HEK293T (cell line): ENCODE measurements at regions not wholly inside any gene's neighbourhood (a gene's known extent, or its start where the extent isn't known, plus 50 kb on each side); places are given as distances from the start of the nearest gene placed in this dataset.

ENCODE experiments used
- BHLHE40 ChIP-seq: fragments of 450-650 bp; IDR thresholded peaks from 2 replicates; pipeline ENCODE4 v1.6.1; 2016; ENCODE audit warnings: mild to moderate bottlenecking, moderate library complexity, borderline replicate concordance
- FOXA1 ChIP-seq: fragments of 450-650 bp; IDR thresholded peaks from 2 replicates; pipeline ENCODE4 v1.6.1; 2016; ENCODE audit warnings: mild to moderate bottlenecking
- L3MBTL2 ChIP-seq: fragments of 450-650 bp; conservative IDR thresholded peaks from 2 replicates; pipeline ENCODE4 v1.6.1; 2016; ENCODE audit warnings: mild to moderate bottlenecking
- PKNOX1 ChIP-seq: fragments of 450-650 bp; IDR thresholded peaks from 2 replicates; pipeline ENCODE4 v1.6.1; 2016
- SUZ12 ChIP-seq: fragments of 450-650 bp; IDR thresholded peaks from 2 replicates; pipeline ENCODE4 v1.6.1; 2016; ENCODE audit warnings: mild to moderate bottlenecking
- TARDBP ChIP-seq: fragments of 450-650 bp; IDR thresholded peaks from 2 replicates; pipeline ENCODE4 v1.6.1; 2016

- TF ChIP-seq L3MBTL2 (no peak), TARDBP (no peak), FOXA1 (no peak), BHLHE40 (no peak), SUZ12 (no peak), PKNOX1 (no peak)
Measured at GRCh38 chr21:17088500-17088899, 424.3 kb upstream of the CXADR start.
